ENCODE measurements at regions not wholly inside any gene's neighbourhood (a gene's known extent, or its start where the extent isn't known, plus 50 kb on each side); places are given as distances from the start of the nearest gene placed in this dataset.

- TF ChIP-seq REST (IDR thresholded peaks at IDR 0.05; ENCODE audit: low read depth) (no peak), EGR1 (IDR thresholded peaks at IDR 0.05; ENCODE audit: low read depth) (no peak), CBX3 (IDR thresholded peaks at IDR 0.05; ENCODE audit: low read depth) (no peak), RAD21 (IDR thresholded peaks at IDR 0.05; ENCODE audit: low read depth) (no peak)
These were observed 133.3 kb downstream of the SOX1 start (continued) for GRCh38 chr13:112200200-112200599.

DNA sequence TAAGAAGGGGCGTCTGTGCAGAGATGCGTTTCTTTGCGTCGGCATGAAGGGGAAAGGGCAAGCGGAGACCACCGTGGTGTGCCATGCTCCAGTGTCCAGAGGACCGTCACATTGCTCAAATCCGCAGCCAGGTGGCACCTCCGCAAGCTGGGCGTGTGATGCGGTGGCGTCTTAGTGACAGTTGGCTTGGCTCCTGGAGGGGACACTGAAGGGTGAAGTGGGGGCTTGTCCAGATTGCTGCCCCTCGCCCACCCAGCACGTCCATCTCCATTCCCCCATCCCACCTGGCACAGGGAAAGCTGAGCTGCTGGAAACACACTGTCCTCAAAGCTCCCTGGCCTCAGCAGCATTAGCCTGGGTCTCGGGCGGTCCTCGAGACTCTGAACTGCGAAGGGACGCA is 135.3 kb downstream of the SOX1 start:
- no peaks in the 10 kb centered on the region for H3K79me2 ChIP-seq (ENCODE audit: insufficient read depth, low read length)
- ATAC-seq (no peak), DNase-seq (ENCODE audit: low read depth, low spot score) (no peak)
- ChIA-PET CTCF (no interaction called here), POLR2A (no interaction called here), RAD21 (ENCODE audit: low non-redundant PET in 1 of 2, low total read pairs in 2 of 2, uncharacterized antibody in 2 of 2, unreplicated experiment in 2 of 2) (no interaction called here)
- no peaks in the 10 kb centered on the region for H4K20me1 ChIP-seq (ENCODE audit: insufficient read depth)
- intact Hi-C loops (cut with micrococcal nuclease), result no loop called here
- H3K9me2 ChIP-seq (ENCODE audit: insufficient read depth), result no peaks in the 10 kb centered on the region
- no peak overlapping the region for H3K4me3 ChIP-seq (replicated peaks in 1 of 2; ENCODE audit: low read depth in 1 of 2, low read length in 2 of 2)
- BruUV-seq (replicated peaks), result no TSS peak
- H3K9me3 ChIP-seq (ENCODE audit: control insufficient read depth in 1 of 2, insufficient read depth in 1 of 2, low read depth in 1 of 2, low read length in 2 of 2), result no peaks in the 10 kb centered on the region
- no peaks in the 10 kb centered on the region for H3K36me3 ChIP-seq (ENCODE audit: control insufficient read depth in 1 of 2, insufficient read depth in 2 of 2, low read length in 2 of 2)
- H3K27ac ChIP-seq (ENCODE audit: low read depth, low read length), result no peak overlapping the region
- TF ChIP-seq TCF7L2 (IDR thresholded peaks at IDR 0.05; ENCODE audit: borderline replicate concordance, extremely low read depth, insufficient read depth, insufficient read length), result no peak
- TF ChIP-seq ATF3 (IDR thresholded peaks at IDR 0.05), result no peak
- TF ChIP-seq CBX3 (IDR thresholded peaks at IDR 0.05; ENCODE audit: low read depth), result no peak
- no peak for TF ChIP-seq FOSL1 (IDR thresholded peaks at IDR 0.05; ENCODE audit: low read depth)
- TF ChIP-seq ZFX (IDR thresholded peaks at IDR 0.05), result no peak
- TF ChIP-seq SRF (IDR thresholded peaks at IDR 0.05; ENCODE audit: low read depth), result no peak
- no peak for TF ChIP-seq POLR2AphosphoS5 (IDR thresholded peaks at IDR 0.05; ENCODE audit: low read depth, low read length)
- no peak for TF ChIP-seq JUND (IDR thresholded peaks at IDR 0.05)
- TF ChIP-seq ZNF274 (IDR thresholded peaks at IDR 0.05; ENCODE audit: low read depth, low read length), result no peak
- no peak for TF ChIP-seq CEBPB (IDR thresholded peaks at IDR 0.05; ENCODE audit: low read depth)
- no peak for TF ChIP-seq POLR2A (IDR thresholded peaks at IDR 0.05; ENCODE audit: borderline replicate concordance, extremely low read depth, insufficient read depth, insufficient read length)
- TF ChIP-seq SIN3A (IDR thresholded peaks at IDR 0.05; ENCODE audit: low read depth), result no peak
- TF ChIP-seq RAD21 (IDR thresholded peaks at IDR 0.05; ENCODE audit: low read depth), result no peak
- no peak for TF ChIP-seq ELF1 (IDR thresholded peaks at IDR 0.05; ENCODE audit: borderline replicate concordance, low read depth)
- no peak for TF ChIP-seq SP1 (IDR thresholded peaks at IDR 0.05; ENCODE audit: low read depth)
- no peak for TF ChIP-seq REST (IDR thresholded peaks at IDR 0.05; ENCODE audit: low read depth)
- no peak for TF ChIP-seq EZH2phosphoT487 (IDR thresholded peaks at IDR 0.05; ENCODE audit: borderline replicate concordance)
- H3K4me1 ChIP-seq (ENCODE audit: control insufficient read depth in 1 of 2, insufficient read depth in 2 of 2, low read length in 2 of 2), result no peaks in the 10 kb centered on the region
- H3K4me2 ChIP-seq (ENCODE audit: low read length), result no peak overlapping the region
- H2AFZ ChIP-seq (ENCODE audit: low read depth, low read length, poor library complexity, severe bottlenecking), result no peak overlapping the region
- H3K27me3 ChIP-seq (ENCODE audit: insufficient read depth, low read length), result peaks cover 15% of the 10 kb centered on the region; the same call in 1 of the 2 replicates
- H3K9ac ChIP-seq (ENCODE audit: low read length), result no peak overlapping the region
